ENCODE measurements at regions not wholly inside any gene's neighbourhood (a gene's known extent, or its start where the extent isn't known, plus 50 kb on each side); places are given as distances from the start of the nearest gene placed in this dataset.

DNA sequence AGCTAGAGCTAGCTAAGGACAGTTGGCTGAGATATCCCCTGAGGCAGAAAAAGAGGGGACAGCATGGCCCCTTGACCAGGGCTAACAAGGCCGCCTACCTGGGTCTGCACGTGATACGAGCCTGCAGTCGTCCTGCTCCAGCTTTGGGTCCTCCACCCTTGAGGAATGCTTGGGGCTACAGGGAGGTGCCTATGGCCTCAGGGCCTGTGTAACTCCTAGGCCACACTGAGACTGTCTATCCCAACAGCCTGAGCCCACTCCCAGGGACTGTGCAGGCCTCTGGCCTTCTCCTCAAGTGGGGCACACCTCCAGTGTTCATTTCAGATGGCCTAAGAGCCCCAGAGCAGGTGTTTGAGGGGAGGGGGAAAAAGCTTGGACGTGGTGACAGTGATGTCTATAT is 136.7 kb upstream of the SATB2 start:
- TF ChIP-seq, protein P1, sequence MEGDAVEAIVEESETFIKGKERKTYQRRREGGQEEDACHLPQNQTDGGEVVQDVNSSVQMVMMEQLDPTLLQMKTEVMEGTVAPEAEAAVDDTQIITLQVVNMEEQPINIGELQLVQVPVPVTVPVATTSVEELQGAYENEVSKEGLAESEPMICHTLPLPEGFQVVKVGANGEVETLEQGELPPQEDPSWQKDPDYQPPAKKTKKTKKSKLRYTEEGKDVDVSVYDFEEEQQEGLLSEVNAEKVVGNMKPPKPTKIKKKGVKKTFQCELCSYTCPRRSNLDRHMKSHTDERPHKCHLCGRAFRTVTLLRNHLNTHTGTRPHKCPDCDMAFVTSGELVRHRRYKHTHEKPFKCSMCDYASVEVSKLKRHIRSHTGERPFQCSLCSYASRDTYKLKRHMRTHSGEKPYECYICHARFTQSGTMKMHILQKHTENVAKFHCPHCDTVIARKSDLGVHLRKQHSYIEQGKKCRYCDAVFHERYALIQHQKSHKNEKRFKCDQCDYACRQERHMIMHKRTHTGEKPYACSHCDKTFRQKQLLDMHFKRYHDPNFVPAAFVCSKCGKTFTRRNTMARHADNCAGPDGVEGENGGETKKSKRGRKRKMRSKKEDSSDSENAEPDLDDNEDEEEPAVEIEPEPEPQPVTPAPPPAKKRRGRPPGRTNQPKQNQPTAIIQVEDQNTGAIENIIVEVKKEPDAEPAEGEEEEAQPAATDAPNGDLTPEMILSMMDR (IDR thresholded peaks at IDR 0.05) = no peak
- ATAC-seq (ENCODE audit: low FRiP score) = no peak
- DNase-seq (ENCODE audit: low spot score) = no peak

DNA sequence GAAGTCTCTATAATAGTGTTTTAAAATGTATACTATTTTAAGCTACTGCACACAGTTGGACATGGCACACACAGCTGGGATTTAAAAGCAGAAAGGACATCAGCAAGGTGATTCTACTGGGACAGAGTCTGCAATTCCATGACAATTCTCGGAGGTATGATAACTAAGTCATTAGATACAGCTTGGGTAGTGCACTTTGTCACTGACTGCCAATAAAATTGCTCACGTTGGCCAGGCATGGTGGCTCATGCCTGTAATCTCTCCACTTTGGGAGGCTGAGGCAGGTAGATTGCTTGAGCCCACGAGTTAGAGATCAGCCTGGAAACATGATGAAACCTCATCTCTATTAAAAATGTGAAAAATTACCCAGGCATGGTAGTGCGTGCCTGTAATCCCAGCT is 134.1 kb upstream of the SATB2 start:
- TF ChIP-seq, protein P1 (IDR thresholded peaks at IDR 0.05) = no peak
- ATAC-seq (ENCODE audit: low FRiP score) = no peak
- no peak for DNase-seq (ENCODE audit: low spot score)

DNA sequence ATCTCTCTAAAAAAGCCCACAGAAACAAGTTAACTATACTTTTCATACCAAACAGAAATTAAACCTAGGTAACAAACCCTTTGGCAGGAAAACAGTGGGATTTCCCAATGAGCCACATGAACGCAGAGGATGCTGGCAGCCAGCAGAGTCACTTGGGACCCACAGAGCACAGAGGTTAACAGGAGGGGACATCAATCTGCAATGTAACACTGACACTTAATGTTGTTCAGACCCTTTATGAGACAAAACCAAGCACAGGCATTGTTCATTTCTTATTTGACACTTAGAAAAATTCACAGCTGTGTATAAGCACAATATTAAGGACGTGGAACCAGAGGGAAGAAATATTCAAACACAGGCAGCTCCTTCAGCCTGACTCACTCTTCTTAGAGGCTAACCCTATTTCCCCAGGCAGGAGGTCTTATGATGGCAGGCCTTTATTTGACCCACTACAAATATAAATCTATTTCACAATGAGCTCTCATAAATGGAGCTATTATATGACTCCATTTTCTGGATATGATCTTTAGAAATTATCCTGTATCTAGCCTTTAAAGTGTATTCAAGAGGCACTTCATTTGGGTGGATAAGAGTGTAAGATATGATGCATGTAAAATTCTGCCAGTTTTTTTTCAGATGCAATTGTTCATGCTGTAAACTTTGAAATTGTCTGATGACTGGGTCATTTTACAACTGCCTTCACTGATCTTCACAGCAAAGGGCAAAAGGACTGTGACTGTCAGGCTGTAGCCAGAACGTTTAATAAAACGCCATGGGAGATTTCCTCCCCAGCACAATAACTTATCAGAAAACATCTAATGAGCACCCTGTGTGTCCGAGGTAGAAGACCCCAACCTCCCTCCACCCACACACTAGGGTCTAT is 132.8 kb upstream of the SATB2 start:
- ATAC-seq (ENCODE audit: low FRiP score) = no peak

DNA sequence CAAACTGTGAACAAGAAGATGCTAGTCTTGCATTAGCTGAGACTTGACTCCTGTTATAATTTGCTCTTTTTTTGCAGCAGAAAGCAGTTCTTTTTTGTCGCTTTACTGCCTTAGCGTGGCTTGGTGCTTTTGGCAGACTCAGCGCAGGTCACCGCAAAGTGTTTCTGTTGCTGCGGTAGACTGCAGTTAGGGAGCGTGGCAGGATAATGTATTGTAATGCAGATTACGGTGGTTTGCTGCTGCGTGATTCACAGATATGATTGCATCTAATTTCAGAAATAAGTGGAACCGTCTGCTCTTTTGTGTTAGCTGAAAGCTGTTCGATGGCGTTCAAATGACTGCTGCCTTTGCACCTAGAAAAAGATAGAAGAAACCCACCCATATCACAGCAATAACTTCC is 131.6 kb upstream of the SATB2 start:
- TF ChIP-seq, protein P1 (IDR thresholded peaks at IDR 0.05) = no peak
- ATAC-seq (ENCODE audit: low FRiP score) (no peak), DNase-seq (ENCODE audit: low spot score) (no peak)

More for the DNA sequence above, 132.8 kb upstream of the SATB2 start:
- DNase-seq (ENCODE audit: low spot score) = no peak
- TF ChIP-seq, protein P1 (IDR thresholded peaks at IDR 0.05) = no peak

DNA sequence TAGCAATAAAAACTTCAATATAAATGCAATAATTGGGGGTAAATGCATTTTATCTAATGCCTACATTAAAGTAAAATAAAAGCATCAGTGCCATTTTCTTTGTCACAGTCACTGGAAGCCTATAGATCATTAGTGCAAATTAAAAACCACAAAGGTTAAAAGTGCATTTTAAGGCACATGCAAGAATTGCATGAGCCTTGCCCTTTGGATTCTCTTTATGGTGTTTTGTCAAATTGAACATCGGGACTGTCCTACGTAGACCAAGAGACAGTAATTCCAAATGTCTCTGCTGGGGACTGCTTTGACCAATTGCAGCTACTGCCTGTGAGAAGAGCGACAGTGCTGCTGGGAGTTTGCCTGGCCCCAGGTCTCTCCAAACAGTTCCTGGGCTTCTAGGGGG is 130.3 kb upstream of the SATB2 start:
- no peak for ATAC-seq (ENCODE audit: low FRiP score)
- TF ChIP-seq, protein P1 (IDR thresholded peaks at IDR 0.05) = no peak
- no peak for DNase-seq (ENCODE audit: low spot score)

DNA sequence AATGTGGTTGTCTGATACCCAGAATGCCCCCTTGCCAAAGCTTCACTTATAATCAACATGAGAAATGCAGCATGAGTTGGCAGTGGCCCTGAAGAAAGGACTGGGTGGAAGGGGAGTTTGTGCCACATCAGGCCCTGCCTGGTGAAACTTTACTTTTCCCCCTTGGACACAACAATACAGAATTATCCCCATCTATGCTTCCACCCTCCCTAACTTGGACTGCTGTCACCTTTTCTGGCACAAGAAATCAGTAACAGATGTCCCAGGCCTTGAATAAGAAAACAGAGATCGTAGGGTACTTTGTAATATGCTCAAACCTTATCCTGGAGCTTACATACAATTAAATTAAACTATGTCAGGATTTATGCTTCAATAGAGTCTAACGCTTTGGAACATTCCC is 128.9 kb upstream of the SATB2 start:
- TF ChIP-seq, protein P1 (IDR thresholded peaks at IDR 0.05) = no peak

DNA sequence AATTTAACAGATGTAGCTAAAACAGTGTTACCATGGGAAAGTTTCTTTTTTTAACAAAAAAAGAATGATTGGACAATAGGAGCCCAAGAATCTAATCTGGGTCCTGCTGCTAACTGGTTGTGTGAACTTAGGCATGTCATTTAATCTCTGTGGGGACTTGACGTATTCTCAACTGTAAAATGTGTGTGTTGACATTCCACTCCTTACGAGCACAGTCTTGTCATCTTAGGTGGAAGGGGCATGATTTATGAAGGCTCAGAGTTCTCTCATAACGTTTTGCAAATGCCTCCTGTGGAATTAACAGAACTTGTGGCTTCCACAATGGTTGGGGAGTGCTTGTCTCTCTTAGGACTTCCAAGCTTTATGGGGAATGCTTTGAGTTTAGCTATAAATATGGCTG is 125.9 kb upstream of the SATB2 start:
- ATAC-seq (ENCODE audit: low FRiP score) (no peak), DNase-seq (ENCODE audit: low spot score) (no peak)
- TF ChIP-seq, protein P1 (IDR thresholded peaks at IDR 0.05) = no peak

More for the DNA sequence above, 128.9 kb upstream of the SATB2 start:
- no peak for DNase-seq (ENCODE audit: low spot score)
- ATAC-seq (ENCODE audit: low FRiP score) = no peak
